Activated T-helper 2 cell treated with anti-CD3 and anti-CD28 coated beads, Interferon-gamma antibody, Interleukin-2, Interleukin-4, amounts not matched to agents 10 μg/mL and 5 μg/mL and 100 μg/mL, durations not matched to agents 14 hours and 24 hours and 36 hours (primary cell): ENCODE measurements at regions not wholly inside any gene's neighbourhood (a gene's known extent, or its start where the extent isn't known, plus 50 kb on each side); places are given as distances from the start of the nearest gene placed in this dataset.

Experiments
- DNase-seq: peaks from one replicate; pipeline ENCODE4 v3.0.0; 2021; ENCODE audit warnings: low spot score
- H3K27ac Mint-ChIP-seq: one replicate; pipeline ENCODE4 v1.8.0; 2021; ENCODE audit warnings: mixed read lengths
- H3K27me3 Mint-ChIP-seq: one replicate; pipeline ENCODE4 v1.8.0; 2021; ENCODE audit warnings: low read depth, mixed read lengths
- H3K36me3 Mint-ChIP-seq: one replicate; pipeline ENCODE4 v1.8.0; 2021; ENCODE audit warnings: low read depth, mixed read lengths
- H3K4me1 Mint-ChIP-seq: one replicate; pipeline ENCODE4 v1.8.0; 2021; ENCODE audit warnings: low read depth, mixed read lengths
- H3K4me3 Mint-ChIP-seq: one replicate; pipeline ENCODE4 v1.8.0; 2021; ENCODE audit warnings: low read depth, mild to moderate bottlenecking, moderate library complexity, mixed read lengths
- H3K9me3 Mint-ChIP-seq: one replicate; pipeline ENCODE4 v1.8.0; 2021; ENCODE audit warnings: mixed read lengths
- intact Hi-C: fragments of 100-400 bp; cut with micrococcal nuclease; formaldehyde crosslinking; loops from one replicate; pipeline ENCODE4 v1.15.1; 2023

DNA sequence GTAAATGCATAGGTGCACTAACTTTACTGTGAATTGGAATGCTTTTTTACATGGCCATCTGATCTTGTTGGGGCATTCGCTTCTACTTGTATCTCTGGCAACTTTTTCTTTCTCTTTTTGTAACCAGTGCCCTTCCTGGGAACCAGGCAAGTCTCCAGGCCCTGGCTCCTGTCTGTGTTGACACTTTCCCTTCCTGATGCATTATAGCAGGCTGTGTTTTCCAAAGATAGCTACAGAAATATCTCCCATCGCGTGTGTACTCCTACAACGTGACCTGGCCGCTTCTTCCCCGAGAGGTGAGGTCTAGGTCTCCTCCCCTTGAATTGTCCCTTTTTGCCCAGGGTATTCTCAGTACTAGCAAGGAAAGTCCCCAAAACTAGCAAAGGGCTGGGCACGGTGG is 81.1 kb upstream of the SPIN1 start:
- H3K36me3 Mint-ChIP-seq, result peaks cover 6% of the 10 kb centered on the region
- no peaks in the 10 kb centered on the region for H3K9me3 Mint-ChIP-seq
- intact Hi-C loops, result loop anchor here (10.0 kb wide), 3 partner anchors 678 to 932 kb away; no protein-coding TSS in a partner anchor
- no peak overlapping the region for H3K4me3 Mint-ChIP-seq
- no peak for DNase-seq
- peaks cover 67% of the 10 kb centered on the region for H3K4me1 Mint-ChIP-seq
- peak overlapping the region; percentile 5 for H3K27ac Mint-ChIP-seq
- H3K27me3 Mint-ChIP-seq, result peaks cover 3% of the 10 kb centered on the region

DNA sequence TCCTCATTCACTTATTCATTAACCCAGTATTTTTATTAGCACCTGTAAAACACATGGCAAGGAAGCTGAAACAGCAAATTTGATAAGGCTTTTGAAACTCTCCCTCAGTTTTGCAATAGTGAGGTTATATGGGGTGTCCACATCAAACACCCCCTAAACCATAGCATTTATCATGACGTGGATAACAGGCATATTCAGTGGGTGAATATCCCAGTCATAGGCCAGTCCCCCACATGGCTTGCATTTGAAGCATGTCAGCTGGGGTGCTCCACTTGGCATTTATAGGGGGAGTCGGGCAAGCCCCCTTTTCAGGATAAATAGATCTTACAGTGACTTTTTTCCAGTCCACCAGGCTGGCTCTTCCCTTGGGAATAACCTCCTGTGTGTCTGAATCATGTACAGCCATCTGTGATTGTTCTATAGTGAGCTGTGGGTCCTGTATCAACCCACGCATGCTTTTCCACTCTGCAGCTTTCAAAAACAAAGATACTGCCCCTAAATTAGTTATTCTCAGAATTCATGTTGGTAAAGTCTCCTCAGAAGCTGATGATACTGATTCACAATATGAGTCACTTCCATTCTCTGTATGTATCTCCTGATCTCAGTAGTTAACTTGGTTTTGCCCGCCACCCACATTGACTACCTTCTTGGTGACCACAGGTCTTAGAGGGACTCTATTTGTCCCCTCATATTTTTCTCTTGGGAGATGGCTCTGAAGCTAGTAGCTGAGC is 84.4 kb upstream of the SPIN1 start:
- Mint-ChIP-seq H3K4me1 (peaks cover 46% of the 10 kb centered on the region), H3K4me3 (peak overlapping the region; percentile 58), H3K9me3 (no peaks in the 10 kb centered on the region), H3K27me3 (peaks cover 7% of the 10 kb centered on the region), H3K36me3 (peaks cover 7% of the 10 kb centered on the region), H3K27ac (peak overlapping the region; percentile 83)
- intact Hi-C loops, result loop anchor here (1.0 to 10.0 kb wide), 8 partner anchors 8 to 929 kb away; no protein-coding TSS in a partner anchor
- DNase-seq, result peak; percentile 65

DNA sequence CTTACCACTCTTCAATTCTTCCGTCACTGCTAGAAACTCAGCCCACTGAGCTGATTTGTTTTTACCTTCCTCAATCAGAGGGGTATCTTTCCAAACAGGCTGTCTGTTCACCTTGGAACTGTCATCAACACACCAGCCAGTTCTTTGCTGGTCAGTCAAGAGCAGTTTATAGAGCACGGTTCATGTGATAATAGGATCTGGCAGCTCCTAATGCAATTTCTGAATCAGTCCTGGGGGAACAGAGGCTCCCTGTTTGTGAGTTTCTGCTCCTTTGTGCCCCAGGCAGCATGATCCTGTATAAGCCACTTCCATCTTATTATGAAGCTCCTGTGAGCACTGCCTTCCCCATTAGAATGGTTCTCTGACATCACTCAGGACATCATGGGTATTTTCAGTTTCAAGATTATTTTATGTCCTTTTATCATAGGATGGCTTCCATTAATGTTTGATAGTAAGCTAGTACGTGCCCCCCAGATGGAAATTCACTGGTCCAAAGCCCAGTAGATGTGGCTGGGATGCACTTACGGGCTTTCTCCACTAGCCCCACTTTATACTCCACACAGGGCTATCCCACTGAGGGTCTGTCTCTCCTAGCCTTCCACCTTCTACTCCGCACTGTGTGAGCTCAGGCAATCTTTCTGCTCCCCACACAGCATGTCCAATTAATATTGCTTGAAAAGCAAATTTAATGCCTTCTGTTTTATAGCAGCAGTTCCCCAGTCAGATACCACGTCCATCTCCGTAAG is 85.5 kb upstream of the SPIN1 start:
- H3K27ac Mint-ChIP-seq, result peak overlapping the region; percentile 83
- H3K27me3 Mint-ChIP-seq, result peaks cover 9% of the 10 kb centered on the region
- DNase-seq, result no peak
- peaks cover 7% of the 10 kb centered on the region for H3K36me3 Mint-ChIP-seq
- intact Hi-C loops, result loop anchor here (5.0 to 10.0 kb wide), 4 partner anchors 160 to 928 kb away; no protein-coding TSS in a partner anchor
- no peaks in the 10 kb centered on the region for H3K9me3 Mint-ChIP-seq
- peaks cover 41% of the 10 kb centered on the region for H3K4me1 Mint-ChIP-seq
- H3K4me3 Mint-ChIP-seq, result no peak overlapping the region

DNA sequence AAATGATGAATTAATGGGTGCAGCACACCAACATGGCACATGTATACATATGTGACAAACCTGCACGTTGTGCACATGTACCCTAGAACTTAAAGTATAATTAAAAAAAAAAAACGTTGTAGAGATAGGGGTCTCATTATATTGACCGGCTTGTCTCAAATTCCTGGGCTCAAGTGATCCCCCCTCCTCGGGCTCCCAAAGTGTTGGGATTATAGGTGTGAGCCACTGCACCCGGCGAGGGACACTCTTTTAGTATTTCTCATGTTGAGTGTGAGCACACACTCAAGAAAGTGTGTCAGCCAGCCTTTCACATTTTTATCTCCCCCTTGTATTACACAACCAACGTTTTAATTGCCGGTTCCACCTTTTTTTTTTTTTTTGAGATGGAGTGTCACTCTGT is 87.7 kb upstream of the SPIN1 start:
- Mint-ChIP-seq H3K27ac (no peak overlapping the region), H3K4me3 (no peak overlapping the region), H3K9me3 (peaks cover 5% of the 10 kb centered on the region), H3K4me1 (peaks cover 32% of the 10 kb centered on the region), H3K36me3 (peaks cover 7% of the 10 kb centered on the region), H3K27me3 (peaks cover 16% of the 10 kb centered on the region)
- intact Hi-C loops, result loop anchor here (5.0 to 10.0 kb wide), 4 partner anchors 162 to 926 kb away; no protein-coding TSS in a partner anchor
- DNase-seq, result no peak

DNA sequence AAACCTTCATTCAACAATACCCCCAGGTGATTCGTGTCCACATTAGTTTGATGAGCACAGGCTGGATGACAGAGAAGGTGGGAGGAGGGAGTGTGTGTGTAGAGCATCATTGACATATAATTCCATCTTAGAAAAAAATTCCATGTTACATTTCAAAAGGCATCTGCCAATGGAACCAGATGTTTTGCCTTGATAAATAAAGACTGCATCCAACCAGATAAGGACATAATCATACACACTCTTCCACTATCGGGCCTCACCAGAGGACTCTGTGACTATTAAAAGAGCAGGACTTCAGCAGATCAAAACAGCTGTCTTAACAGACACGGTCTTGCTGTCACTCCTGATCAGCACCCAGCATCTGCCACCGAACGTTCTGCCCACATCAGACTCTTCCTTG is 96.4 kb upstream of the SPIN1 start:
- Mint-ChIP-seq H3K27me3 (peaks cover 21% of the 10 kb centered on the region), H3K4me1 (peaks cover 1% of the 10 kb centered on the region), H3K4me3 (no peak overlapping the region), H3K36me3 (no peaks in the 10 kb centered on the region), H3K9me3 (no peaks in the 10 kb centered on the region), H3K27ac (no peak overlapping the region)
- intact Hi-C loops, result no loop called here
- no peak for DNase-seq

DNA sequence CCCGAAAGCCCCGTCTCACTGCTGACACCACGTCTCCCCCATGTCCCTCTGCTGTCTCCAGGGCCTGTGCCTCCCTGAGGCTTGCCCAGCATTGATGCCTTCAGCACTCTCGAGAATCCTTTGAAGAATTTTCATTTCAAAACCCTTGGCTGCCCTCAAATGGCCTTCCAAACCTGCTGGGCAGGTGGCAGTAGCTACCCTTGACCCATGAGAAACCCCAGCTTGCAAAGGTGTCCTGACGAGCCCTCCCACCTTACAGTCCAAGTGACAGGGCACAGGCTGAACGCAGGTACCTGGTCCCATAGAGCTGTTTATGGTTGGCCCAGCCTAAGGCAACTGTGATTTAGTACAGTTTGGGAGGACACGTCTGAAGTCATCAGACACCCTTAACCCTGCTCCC is 97.2 kb upstream of the SPIN1 start:
- no peaks in the 10 kb centered on the region for H3K9me3 Mint-ChIP-seq
- intact Hi-C loops, result no loop called here
- peaks cover 16% of the 10 kb centered on the region for H3K27me3 Mint-ChIP-seq
- no peak for DNase-seq
- H3K4me3 Mint-ChIP-seq, result no peak overlapping the region
- no peak overlapping the region for H3K27ac Mint-ChIP-seq
- peaks cover 1% of the 10 kb centered on the region for H3K4me1 Mint-ChIP-seq
- no peaks in the 10 kb centered on the region for H3K36me3 Mint-ChIP-seq

DNA sequence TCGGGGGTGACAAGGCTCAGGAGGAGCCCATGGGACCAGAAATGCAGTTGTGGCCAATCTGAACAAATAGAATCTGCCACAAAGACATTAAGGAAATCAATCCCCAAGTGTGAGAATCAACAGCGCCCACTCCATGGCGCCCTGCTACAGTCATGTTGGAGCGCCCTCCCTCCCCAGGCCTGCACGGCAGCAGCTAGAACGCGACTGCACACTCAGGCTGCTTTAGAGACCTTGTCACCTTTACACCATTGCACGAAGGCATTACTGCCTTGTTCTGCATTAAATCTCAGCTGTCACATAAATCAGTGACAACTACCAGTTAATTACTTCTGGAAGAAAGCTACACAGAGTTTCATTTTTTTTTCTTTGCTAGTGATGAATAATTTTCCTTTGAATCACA is 98.7 kb upstream of the SPIN1 start:
- no peak overlapping the region for H3K4me3 Mint-ChIP-seq
- peaks cover 9% of the 10 kb centered on the region for H3K36me3 Mint-ChIP-seq
- H3K27ac Mint-ChIP-seq, result no peak overlapping the region
- H3K4me1 Mint-ChIP-seq, result peaks cover 1% of the 10 kb centered on the region
- DNase-seq, result no peak
- peaks cover 13% of the 10 kb centered on the region for H3K9me3 Mint-ChIP-seq
- peaks cover 18% of the 10 kb centered on the region for H3K27me3 Mint-ChIP-seq
- intact Hi-C loops, result no loop called here

DNA sequence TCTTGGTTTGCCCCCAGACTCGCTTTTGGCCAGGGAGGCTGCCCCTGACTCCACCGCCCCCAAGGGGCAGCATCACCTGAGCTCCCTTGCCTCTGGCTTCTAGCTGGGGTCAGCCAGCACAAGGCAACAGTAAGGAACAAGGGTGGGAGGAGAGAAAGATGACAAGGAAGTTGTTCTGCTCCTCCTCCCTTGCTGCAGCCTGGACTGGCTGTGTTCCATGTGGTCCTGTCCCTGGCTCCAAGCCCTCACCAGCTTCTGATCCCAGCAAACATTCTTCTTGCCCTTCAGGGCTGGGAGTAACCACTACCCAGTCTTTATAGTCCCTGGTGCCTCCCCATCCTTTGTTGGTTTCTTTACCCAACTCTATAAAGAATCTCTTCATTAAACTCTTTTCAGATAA is 100.3 kb upstream of the SPIN1 start:
- Mint-ChIP-seq H3K9me3 (peaks cover 22% of the 10 kb centered on the region), H3K27ac (no peak overlapping the region), H3K27me3 (peaks cover 22% of the 10 kb centered on the region), H3K4me3 (no peak overlapping the region), H3K36me3 (peaks cover 17% of the 10 kb centered on the region), H3K4me1 (peaks cover 3% of the 10 kb centered on the region)
- intact Hi-C loops, result no loop called here
- DNase-seq, result no peak

DNA sequence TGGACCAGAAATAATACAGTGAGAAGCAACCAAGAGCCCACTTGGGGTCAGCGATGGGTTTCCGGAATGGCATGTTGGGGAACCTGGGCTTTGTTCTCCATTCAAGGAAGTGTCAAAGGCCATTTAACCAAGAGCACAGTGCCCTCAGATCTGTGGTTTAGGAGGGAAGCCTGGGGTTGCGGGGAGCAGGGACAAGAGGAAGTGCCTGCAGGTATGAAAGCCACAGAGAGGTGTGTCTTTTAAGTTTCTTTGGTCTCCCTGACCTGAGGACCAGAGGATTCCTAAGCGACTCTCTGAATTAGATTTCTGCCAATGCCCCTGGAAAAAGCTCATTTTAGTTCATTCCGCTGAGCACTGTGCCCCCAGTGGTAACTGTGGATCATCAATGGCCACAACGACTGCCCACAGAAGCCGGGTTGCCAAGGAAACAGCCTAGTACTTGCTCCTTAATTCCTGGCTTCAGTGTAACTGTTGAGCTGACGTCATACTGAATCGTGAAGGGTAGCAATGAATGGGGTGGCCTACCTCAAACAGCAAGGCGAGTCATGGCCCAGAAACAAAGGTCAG is 107.3 kb upstream of the SPIN1 start:
- peaks cover 26% of the 10 kb centered on the region for H3K9me3 Mint-ChIP-seq
- H3K27ac Mint-ChIP-seq, result no peak overlapping the region
- peak overlapping the region; percentile 45 for H3K4me3 Mint-ChIP-seq
- intact Hi-C loops, result loop anchor here (2.0 kb wide), 1 partner anchor 24 kb away; no protein-coding TSS in a partner anchor
- peaks cover 30% of the 10 kb centered on the region for H3K4me1 Mint-ChIP-seq
- peaks cover 20% of the 10 kb centered on the region for H3K36me3 Mint-ChIP-seq
- DNase-seq, result no peak
- H3K27me3 Mint-ChIP-seq, result peaks cover 16% of the 10 kb centered on the region

DNA sequence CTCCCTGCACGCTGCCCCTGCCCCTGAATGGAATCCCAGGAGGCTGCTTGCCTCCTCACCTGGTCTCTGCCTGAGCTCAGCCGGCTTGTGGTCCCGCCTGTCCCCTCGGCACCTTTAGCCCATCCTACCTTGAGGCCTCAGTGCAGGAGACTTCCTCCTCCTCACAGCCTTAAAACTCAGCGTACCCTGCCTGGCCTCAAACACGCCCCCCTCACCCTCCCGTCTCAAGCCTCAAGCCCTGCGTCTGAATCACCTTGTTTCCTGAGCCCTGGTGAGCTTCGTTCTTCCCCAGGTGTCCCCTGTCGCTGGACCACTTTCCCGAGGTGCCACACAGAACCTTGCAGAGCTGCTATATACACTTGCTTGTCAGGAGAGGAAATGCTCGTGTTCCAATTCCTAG is 110.2 kb upstream of the SPIN1 start:
- H3K4me1 Mint-ChIP-seq, result peaks cover 31% of the 10 kb centered on the region
- no peak overlapping the region for H3K4me3 Mint-ChIP-seq
- DNase-seq, result no peak
- peaks cover 8% of the 10 kb centered on the region for H3K27me3 Mint-ChIP-seq
- intact Hi-C loops, result no loop called here
- peaks cover 4% of the 10 kb centered on the region for H3K36me3 Mint-ChIP-seq
- H3K27ac Mint-ChIP-seq, result no peak overlapping the region
- H3K9me3 Mint-ChIP-seq, result peaks cover 6% of the 10 kb centered on the region

DNA sequence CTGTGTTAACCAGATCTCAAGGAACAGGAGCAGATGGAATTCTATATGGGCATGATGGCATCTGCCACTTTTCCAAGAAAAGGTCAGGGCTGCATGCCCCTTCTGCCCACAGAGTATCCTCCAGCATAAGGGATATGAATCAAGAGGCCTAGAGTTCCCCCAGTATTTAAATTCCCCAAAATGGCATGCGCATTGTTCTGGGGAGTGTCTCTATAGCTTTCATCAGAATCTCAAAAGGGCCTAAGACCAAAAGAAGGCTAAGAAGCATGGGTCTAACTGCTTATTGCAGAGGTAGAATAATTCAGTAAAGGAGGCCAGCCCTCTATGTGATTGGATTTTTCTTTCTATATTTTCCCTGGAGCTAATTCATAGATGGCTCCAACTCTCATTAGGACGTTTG is 114.2 kb upstream of the SPIN1 start:
- Mint-ChIP-seq H3K36me3 (no peaks in the 10 kb centered on the region), H3K9me3 (peaks cover 5% of the 10 kb centered on the region), H3K27me3 (peaks cover 6% of the 10 kb centered on the region), H3K4me3 (no peak overlapping the region), H3K27ac (no peak overlapping the region), H3K4me1 (peaks cover 17% of the 10 kb centered on the region)
- no peak for DNase-seq
- intact Hi-C loops, result no loop called here

DNA sequence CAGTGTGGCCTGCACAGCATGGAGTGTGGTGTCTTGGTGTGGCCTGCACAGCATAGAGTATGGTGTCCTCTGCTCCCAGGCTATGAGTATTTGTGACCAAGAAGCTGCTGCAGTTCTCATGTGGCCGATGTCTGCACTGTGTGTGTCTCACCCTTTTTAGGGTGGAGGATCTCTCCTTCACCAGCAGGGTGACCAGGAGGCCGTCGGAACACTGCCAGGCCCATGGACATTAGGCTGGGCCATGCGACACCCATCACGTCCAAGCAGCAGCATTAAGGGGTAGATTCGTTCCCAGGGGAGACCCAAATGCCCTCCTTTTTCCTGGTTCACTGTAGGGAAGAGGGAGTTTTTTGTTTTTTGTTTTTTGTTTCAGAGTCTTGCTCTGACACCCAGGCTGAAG is 115.3 kb upstream of the SPIN1 start:
- H3K36me3 Mint-ChIP-seq, result no peaks in the 10 kb centered on the region
- no peak overlapping the region for H3K4me3 Mint-ChIP-seq
- no peak overlapping the region for H3K27ac Mint-ChIP-seq
- peaks cover 19% of the 10 kb centered on the region for H3K4me1 Mint-ChIP-seq
- DNase-seq, result no peak
- peaks cover 6% of the 10 kb centered on the region for H3K27me3 Mint-ChIP-seq
- H3K9me3 Mint-ChIP-seq, result peaks cover 5% of the 10 kb centered on the region
- intact Hi-C loops, result no loop called here

DNA sequence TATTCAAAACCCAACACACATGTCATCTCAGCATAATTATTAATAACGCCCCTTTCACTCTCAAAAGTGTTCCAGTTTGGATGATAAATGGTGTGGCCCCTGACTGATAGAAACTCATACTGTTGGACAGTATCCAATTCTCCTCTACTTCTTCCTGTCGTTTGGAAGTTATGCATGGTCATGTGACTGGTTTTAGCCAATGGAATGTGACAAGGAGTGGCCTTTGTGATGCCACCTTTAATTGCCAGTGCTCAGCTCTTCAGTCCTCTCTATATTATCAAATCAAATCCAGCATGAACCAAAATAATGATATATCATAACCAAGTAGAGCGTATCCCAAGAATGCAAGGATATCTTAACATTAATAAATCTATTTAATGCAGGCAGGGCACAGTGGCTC is 117.8 kb upstream of the SPIN1 start:
- H3K36me3 Mint-ChIP-seq, result no peaks in the 10 kb centered on the region
- no peak for DNase-seq
- H3K4me1 Mint-ChIP-seq, result peaks cover 6% of the 10 kb centered on the region
- no peak overlapping the region for H3K4me3 Mint-ChIP-seq
- intact Hi-C loops, result no loop called here
- H3K9me3 Mint-ChIP-seq, result peaks cover 10% of the 10 kb centered on the region
- no peaks in the 10 kb centered on the region for H3K27me3 Mint-ChIP-seq
- no peak overlapping the region for H3K27ac Mint-ChIP-seq
